T1000 (cell line): ENCODE measurements at regions not wholly inside any gene's neighbourhood (a gene's known extent, or its start where the extent isn't known, plus 50 kb on each side); places are given as distances from the start of the nearest gene placed in this dataset.
"Not testable (repeated sequence)": the region's sequence is repeated elsewhere in the genome, so short reads cannot be mapped to it uniquely, and the experiment has no call there.

Experiments used
- DNase-seq: peaks from one replicate; lab custom pipeline; 2025; ENCODE audit warnings: mixed read lengths; lab: John Stamatoyannopoulos, UW

DNA sequence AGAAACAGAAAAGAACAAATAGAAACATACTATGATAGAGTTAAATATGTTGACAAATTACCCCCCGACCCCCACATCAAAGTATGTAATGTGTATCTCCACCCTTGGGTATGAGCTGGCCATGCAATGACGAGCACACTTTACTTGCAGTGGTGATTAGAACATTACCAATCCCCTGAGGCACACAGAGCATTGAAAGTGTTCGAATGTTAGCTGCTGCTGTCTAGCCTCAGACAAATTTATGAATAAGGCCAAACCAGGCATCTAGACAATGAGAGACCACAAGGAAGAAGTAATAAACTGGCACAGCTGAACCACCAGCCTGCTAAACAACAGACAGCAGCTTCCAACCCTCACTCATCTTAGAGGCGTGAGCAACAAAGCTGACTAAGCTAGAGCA is 380.5 kb downstream of the DSEL start:
- no peak for DNase-seq

DNA sequence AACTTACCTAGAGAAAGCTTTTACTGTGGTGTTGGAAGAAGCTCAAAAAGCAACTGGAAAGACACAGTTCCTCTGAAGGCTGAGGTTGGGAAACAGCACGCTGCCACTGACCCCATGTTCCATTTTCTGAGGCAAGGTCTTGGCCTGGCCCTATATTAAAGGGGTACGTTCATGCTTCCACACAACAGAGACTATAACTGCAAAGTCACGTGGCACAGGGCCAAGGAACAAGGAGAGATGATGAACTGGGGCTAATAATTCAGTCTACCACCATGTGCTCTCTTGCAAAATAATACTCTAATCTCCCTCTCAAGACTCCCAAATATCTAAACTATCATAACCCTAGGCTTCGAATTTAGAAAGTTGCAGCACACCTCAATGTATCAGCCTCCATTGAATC is 381.6 kb downstream of the DSEL start:
- no peak for DNase-seq

DNA sequence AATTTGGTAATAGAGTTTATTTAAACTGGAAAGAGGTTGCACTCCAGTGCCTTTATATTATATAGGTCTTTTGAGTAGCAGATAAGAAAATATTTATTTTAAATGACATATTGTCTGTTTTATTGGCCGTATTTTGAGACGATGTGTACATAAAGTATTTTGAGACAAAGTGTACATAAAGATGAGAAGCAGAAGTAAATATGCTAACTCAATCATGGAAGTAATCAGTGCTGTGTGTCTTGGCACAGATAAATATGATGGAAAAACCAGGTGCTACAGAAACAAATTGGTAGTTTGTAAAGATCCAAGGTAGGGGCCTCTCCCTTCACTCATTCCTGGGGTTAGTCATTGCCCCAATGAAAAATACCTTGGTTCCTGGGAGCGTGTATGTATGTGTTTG is 382.9 kb downstream of the DSEL start:
- no peak for DNase-seq

DNA sequence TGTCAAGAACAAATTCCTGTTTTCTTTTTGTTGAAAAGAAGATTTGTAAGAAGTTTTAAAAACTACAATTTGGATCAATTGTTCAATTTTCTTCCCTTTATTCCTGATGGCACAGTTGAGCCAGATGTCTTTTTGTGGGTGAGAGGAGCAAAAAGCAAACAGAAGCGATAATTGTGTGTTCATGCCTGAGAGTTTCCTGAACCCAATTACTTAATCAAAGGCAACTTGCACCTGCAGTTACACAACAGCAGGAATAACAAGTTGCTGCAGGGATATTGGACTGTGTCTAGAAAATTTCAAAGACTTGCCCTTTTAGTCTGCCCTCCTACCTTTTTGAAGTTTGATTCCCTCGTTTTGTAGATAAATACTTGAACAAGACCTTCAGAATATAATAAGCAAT is 383.6 kb downstream of the DSEL start:
- DNase-seq: no peak

DNA sequence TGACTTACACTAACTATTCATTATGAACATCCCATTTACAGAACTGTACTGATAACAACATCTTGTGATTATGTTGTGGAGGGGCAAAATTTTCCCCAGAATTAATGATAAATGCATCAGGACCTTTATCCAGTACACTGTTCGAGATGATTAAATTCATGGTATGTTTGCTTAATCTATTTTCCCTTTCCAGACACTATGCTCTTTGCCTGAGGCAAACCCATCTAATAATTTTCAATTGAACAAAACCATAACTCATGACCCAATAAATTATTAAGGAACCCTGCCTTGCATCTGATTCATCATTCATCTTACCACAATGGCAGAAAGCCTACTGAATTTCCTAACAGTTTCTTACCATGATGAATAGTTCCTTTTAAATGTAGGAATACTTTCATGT is 385.0 kb downstream of the DSEL start:
- DNase-seq: no peak

DNA sequence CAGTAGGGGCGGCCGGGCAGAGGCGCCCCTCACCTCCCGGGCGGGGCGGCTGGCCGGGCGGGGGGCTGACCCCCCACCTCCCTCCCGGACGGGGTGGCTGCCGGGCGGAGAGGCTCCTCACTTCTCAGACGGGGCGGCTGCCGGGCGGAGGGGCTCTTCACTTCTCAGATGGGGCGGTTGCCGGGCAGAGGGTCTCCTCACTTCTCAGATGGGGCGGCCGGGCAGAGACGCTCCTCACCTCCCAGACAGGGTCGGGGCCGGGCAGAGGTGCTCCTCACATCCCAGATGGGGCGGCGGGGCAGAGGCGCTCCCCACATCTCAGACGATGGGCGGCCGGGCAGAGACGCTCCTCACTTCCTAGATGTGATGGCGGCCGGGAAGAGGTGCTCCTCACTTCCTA is 389.8 kb downstream of the DSEL start:
- not testable (repeated sequence) for DNase-seq

DNA sequence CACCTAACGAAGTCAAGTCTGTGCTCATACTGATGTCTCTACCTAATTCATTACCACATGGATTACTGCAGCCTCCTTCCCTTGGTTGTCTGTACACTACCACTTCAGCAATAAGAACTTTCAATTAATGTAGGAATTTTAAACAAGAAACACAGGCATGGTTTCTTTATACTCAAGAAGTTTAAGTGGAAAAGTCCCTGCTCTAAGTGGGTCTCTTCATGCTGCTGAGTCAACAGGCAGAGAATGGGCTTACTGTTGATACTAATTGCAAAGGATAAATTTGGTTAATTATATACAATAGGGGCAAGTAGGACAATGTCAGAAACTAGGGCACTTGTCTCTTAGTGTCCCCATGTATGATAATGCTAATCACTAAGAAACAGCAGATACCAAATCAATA is 392.6 kb downstream of the DSEL start:
- no peak for DNase-seq

DNA sequence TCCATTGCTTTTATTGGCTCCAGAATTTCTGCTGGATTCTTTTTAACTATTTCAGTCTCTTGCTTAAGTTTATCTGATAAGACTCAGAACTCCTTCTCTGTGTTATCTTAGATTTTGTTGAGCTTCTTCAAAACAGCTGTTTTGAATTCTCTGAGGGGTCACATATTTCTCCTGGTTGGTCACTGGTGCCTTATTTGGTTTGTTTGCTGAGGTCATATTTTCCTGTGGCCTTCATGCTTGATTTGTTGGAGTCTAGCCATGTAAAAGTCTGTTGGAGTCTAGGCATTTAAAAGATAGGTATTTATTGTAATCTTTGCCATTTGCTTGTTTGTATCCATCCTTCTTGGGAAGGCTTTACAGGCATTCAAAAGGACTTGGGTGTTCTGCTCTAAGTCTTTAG is 398.7 kb downstream of the DSEL start:
- DNase-seq: no peak

DNA sequence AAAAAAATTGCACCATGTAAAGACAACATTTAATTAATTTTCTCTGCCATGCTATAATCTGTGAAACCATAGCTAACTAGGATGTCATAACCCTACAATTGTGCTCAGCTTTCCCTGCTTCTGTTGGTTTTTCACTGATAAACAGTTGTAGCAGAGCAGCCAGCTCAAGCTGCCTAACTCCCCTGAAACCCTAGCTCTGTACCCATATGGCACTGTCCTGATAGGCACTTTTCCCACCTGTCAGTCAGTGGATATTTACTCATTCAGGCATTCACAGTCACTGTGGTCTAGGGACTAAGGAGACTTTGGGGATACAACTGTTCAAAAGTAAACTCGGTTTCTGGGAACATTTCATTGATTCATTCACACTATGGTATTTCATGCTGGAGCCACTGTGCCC is 407.0 kb downstream of the DSEL start:
- no peak for DNase-seq

DNA sequence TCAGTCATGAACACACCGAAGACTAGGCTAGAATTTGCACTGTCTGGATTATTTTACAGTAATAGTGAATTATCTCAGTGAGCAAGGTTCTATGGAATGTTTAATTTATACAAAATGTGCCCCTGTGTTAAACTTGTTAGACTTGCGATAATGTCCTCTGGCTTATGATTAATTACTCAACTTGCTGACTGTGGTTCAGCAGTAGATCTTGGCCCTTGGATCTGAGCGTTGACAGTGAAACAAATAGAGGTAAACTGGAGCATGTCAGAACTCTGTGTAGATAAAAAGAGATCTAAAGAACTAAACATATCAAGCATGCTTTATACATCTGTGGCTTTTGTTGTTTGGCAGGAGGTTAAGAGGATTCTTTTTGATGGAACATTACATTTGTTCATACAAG is 407.6 kb downstream of the DSEL start:
- no peak for DNase-seq

DNA sequence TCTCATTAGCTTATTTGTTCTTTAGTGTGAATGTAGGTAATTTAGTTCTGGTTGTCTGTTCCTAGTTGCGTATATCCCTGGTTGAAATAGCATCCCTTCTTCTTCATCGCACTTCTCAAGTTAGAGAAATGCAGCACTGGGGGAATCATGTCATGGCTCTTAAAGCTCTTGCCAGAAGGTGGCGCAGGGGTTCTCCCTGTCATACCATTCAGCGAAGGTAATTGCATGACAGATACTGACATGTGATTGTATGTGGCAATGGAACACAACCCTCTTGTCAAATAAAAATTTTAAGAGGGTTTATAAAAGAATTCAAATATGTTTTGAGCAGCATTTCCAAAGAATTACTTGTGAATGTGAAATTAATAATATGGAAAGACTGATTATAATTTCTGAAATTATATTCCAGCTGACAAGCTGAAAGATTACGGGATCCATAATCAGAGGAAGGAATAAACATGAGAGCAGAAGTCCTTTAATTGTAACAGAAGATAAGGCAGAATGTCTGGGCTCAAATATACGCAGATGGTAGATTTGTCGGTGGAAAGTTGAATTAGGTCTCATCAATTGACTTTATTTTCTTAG is 411.7 kb downstream of the DSEL start:
- no peak for DNase-seq

DNA sequence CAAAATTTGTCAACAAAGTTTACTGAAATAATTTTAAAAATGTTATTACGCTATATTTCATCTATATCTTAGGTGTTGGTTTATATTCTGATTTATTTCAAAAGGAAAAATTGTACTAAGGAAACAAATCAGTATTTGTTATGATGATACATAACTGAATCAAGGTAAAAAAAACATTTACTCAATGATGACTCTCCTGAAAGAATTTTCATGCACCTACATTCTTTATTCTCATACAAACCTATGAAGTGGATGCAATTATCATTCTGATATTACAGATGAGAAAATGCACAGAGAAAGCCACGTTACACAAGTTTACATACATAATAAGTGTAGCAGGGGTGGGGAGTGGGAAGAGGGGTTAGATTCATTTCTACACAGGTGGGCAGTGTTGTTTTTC is 422.4 kb downstream of the DSEL start:
- DNase-seq: no peak

DNA sequence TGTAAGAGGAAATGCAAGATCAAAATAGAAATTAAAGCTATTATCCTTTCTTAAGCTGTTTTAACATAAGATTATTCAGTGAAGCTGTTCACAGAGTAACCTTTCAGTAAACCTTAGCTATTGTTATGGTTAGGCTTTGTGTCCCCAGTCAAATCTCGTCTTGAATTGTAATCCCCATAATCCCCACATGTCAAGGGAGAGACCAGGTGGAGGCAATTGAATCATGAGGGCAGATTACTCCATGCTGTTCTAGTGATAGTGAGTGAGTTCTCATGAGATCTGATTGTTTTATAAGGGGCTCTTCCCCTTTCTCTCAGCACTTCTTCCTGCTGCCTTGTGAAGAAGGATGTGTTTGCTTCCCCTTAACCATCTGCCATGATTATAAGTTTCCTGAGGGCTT is 424.4 kb downstream of the DSEL start:
- DNase-seq: no peak

DNA sequence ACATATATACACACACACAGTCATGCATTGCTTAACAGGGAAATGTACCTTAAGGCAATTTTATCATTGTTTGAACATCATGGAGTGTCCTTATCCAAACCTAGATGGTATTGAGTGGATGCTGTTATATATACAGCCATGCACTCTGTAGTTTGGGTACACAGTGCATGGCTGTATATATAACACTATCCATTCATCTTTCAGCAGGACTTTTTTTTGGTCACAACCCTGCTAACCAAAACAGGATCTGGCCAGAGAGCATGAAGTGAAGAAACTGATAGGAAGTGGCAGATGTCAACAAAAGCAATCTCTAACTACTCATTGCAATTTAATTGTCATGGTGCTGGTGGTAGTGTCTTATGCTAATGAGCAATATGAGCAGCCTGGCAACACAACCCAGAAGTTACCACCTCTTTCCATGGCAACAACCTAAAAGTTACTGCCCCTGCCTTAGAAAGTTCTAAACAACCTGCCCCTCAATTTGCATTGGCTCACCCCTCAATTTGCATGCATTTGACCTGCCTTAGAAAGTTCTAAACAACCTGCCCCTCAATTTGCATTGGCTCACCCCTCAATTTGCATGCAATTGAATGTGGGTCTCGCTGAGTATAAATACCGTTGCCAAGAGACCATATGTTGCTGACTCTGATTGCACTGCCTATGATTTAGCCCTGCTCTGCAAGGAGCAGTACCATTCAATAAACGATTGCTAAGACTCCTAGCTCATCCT is 434.9 kb downstream of the DSEL start:
- no peak for DNase-seq

DNA sequence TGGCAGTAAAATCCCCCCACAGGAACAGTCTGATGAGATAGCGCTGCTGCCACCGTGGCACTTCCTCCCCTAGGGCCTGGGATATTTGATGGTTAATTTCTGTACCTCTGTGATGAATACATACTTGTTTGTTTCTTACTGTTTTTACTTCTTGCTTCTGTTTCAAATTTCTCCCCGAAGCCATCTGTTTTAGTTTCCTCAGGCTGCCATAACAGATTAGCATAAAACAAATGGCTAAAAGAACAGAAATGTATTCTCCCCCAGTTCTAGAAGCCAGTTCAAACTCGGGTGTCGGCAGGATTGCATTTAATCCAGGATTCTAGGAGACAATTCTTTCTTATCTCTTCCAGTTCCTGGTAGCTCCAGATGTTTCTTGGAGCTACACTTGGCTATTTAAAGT is 435.9 kb downstream of the DSEL start:
- no peak for DNase-seq

DNA sequence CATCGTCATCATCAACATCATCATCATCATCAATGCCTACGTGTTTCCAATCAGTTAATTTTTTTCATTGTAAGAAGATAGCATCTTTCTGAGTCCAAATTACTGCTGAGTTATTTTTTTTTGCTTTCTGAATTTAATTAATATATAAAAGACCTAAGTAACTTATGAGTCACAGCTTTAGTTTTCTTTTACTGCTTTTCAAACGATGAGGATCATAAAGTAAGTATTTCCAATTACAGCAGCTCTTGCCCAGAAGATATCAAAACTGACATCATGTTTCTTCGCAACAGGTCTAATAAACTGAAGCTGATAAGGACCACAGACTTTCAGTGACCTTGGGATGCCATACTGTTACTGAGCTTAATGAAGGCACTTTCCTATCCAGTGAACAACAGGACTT is 442.2 kb downstream of the DSEL start:
- no peak for DNase-seq

DNA sequence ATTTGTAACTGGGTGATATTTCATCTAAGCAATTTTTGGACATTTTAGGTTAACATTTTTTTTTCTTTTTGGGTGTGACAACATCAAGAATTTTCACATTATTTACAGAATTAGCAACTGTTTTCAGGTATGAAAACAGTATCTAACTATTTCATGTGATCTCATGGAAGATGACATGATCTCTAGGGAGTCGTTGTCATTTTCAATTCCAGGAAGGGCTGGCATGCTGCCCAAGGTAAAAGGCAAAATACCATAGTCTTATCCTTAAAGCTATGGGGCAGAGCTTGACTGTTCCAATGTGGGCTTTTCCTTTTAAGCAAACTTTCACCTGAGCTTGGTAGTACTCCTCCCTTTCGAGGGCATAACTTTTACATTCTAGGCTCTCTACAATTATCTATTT is 443.7 kb downstream of the DSEL start:
- DNase-seq: no peak

DNA sequence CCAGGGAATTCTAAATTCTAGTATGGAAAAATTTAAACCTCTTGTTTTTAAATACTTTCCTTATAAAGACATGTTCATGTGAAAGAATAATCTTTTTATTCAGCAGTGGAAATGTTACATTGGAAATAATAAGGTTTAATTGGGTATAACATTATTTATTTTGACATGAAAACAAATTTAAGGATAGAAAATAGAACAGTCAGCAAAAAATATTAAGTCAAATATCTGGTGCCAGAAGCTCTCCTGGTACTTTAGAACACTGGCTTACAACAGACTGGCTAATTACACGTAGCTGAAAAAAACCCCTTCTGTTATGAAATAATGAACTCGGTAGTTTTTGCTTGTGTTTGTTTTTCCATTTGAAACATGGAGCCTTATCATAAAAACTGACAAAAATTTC is 447.9 kb downstream of the DSEL start:
- DNase-seq: no peak

DNA sequence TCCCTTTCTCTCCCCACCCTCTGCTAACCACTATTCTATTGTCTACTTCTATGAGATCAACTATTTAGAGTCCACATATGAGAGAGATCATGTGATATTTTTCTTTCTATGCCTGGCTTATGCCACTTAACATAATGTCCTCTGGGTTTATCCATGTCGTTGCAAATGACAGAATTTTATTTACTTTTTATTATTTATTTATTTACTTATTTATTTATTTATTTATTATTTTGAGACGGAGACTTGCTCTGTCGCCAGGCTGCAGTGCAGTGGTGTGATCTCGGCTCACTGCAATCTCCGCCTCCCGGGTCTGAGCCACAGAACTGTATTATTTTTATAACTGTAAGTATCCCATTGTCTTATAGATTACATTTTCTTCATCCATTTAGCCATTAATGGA is 443.4 kb upstream of the CDH19 start:
- DNase-seq: no peak

DNA sequence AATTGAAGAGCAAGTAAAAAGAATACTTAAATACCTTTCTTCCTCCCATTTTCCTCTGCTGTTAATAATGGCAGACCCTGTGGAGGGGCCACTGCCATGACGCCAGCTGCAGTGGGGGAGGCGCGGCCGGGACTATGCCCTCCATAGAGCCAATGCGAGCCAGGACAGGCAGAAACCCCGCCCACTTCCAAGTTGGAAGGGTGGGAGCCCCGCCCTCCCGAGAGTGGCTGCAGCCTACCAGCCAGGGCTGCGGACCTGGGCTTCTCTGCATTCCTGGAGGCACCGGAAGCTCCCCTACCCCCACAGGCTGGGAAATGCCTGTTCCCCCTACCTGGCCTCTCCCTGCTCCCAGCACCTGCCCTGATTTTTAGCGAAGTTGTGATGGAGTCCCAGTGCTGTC is 439.4 kb upstream of the CDH19 start:
- DNase-seq: no peak

DNA sequence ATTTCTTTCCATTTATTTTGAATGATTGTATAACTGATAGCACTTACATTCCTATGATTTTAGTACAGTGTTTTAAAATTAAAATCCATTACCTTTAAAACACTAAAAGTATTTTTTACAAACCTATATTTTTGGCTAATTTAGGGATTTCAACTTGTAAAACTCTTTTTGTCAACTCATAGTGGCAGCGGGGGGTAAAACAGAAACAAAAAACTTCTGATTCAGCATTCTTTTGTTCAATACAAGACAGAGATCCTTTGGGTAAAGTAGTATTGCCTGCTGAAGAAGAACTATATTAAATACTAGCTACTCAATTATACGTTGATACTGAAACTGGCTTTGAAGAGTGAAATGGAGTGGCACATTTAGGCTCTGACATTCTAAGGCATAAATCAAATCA is 437.4 kb upstream of the CDH19 start:
- DNase-seq: no peak

DNA sequence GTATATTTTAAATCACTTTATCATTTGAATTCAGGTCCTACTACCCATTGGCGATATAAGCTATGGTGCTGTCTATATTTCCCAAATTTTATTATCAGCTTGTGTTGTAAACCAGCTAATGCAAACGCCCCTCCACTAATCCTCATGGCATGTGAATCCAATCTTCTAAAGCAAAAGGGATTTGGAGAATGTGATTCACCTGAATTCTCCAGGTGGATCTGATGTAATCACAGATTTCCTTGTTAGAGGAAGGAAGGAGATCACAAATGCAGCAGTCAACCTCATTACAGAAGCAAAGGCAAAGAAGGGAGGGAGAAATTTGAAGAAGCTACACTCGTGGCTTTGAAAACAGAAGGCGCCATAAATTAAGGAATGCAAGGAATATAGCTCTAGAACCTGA is 431.1 kb upstream of the CDH19 start:
- DNase-seq: no peak

DNA sequence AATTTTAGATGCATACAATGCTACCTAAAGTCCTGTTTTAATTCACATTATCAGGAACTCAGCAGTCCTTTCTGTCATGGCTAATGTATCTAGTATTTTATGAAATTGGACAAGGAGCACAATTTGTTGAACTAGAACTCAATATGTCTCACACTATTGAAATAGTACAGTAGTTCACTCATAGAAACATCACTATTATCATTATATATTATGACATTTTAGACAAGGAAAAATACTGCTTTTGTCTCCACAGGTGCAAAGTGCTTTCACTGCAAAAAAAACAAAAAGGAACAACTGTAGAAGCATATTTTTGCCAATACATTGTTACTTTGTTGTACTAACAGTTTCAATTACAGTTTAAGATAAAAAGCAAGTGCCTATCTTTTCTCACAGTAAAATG is 419.2 kb upstream of the CDH19 start:
- DNase-seq: no peak

DNA sequence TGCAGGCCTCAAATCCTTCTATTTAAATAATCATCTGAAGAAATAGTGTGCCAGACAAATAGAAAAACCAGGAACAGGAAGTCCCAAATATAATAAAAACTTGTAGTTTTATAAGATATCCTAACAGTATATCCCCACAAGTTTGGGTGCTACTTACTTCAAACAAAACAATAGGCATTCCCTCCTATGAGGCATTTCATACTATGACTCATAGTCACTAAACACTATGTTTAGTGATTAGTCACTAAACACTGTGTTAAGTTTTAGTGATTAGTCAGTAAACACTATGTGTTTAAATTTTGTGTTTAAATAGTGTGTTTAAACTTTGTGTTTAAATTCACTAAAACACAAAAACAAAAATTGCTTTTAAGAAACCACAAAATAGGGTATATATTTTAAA is 407.0 kb upstream of the CDH19 start:
- no peak for DNase-seq
